ENCODE measurements at regions not wholly inside any gene's neighbourhood (a gene's known extent, or its start where the extent isn't known, plus 50 kb on each side); places are given as distances from the start of the nearest gene placed in this dataset.

GRCh38 chr22:47325249-47325648 is 562.8 kb downstream of the TBC1D22A start:
- H3K4me3 ChIP-seq (ENCODE audit: low read depth, low read length) = no peak overlapping the region
- TF ChIP-seq CTCF (IDR thresholded peaks at IDR 0.05; ENCODE audit: low read depth, low read length, missing control alignments) = no peak
- no peak for DNase-seq (ENCODE audit: low read depth)

GRCh38 chr22:47324435-47324990 is 562.1 kb downstream of the TBC1D22A start:
- no peak for TF ChIP-seq CTCF (IDR thresholded peaks at IDR 0.05; ENCODE audit: low read depth, low read length, missing control alignments)
- no peak for DNase-seq (ENCODE audit: low read depth)
- no peak overlapping the region for H3K4me3 ChIP-seq (ENCODE audit: low read depth, low read length)

DNA sequence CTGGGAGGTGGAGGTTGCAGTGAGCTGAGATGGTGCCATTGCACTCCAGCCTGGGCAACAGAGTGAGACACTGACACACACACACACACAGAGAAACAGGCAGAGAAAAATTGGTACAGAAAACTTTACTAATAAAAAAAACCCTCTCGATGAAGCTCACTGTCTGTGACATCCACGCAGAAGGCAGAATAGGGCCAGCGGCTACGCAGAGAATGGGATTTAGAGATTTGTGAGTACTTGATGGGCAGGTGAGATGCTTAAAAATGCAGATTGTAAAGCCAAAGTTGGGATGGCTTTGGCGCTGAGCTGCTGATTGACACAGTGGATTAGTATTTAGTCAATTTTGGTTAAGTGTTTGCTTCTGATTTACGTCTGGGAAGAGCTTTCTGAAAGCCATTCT is 561.1 kb downstream of the TBC1D22A start:
- no peak for TF ChIP-seq CTCF (IDR thresholded peaks at IDR 0.05; ENCODE audit: low read depth, low read length, missing control alignments)
- no peak for DNase-seq (ENCODE audit: low read depth)
- H3K4me3 ChIP-seq (ENCODE audit: low read depth, low read length) = no peak overlapping the region

- H3K4me3 ChIP-seq (ENCODE audit: low read depth, low read length) = no peak overlapping the region
- TF ChIP-seq CTCF (IDR thresholded peaks at IDR 0.05; ENCODE audit: low read depth, low read length, missing control alignments) = no peak
- no peak for DNase-seq (ENCODE audit: low read depth)
Measured at GRCh38 chr22:47322854-47323253, 560.4 kb downstream of the TBC1D22A start.

DNA sequence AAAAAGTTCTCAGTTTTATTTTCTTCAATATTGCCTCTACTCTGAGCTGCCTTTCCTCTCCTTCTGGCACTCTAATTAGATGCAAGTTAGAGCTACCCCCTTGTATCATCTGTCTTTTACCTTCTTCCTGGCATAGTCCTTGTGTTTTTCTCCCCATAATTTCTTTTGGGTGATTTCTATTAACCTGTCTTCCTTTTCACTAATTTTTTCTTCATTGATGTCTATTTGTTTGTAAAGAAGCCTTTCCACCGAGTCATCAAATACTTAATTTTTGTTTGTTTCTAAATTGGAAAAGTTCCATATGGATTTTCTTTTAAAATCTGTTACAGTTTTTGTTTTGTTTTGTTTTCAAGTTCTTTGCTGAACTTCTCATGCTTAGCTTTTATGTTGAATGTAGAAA is 558.1 kb downstream of the TBC1D22A start:
- DNase-seq (ENCODE audit: low read depth) = no peak
- no peak overlapping the region for H3K4me3 ChIP-seq (ENCODE audit: low read depth, low read length)
- no peak for TF ChIP-seq CTCF (IDR thresholded peaks at IDR 0.05; ENCODE audit: low read depth, low read length, missing control alignments)

DNA sequence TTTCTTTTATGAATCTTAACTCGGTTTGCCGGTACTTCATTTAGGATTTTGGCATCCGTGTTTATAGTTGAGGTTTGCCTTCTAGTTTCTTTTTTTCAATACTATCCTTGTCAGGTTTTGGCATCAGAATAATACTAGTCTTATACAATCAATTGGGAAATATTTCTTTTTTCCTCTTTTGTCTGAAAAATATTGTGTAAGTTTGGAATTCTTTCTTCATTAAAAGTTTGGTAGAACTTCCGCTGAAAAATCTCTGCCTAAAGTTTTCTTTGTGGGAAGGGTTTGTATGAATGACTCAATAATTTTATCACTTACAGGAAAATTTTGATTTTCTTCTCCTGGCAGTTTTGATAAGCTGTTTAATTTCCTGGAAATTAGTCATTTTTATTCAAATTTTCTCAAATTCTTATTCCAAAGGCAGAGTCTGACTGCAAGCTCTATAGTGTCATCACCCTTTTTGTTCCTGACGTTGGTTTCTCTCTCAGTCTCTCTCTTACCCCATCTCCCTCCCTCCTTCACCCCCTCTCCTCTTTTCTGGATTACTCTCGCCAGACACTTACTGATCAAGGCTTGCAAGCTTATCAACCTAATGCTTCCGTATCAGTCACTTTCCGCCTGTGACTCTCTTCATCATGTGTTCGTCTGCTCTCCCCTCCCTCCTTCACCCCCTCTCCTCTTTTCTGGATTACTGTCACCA is 555.7 kb downstream of the TBC1D22A start:
- no peak for TF ChIP-seq CTCF (IDR thresholded peaks at IDR 0.05; ENCODE audit: low read depth, low read length, missing control alignments)
- H3K4me3 ChIP-seq (ENCODE audit: low read depth, low read length) = no peak overlapping the region
- no peak for DNase-seq (ENCODE audit: low read depth)

- DNase-seq (ENCODE audit: low read depth) = no peak
- TF ChIP-seq CTCF (IDR thresholded peaks at IDR 0.05; ENCODE audit: low read depth, low read length, missing control alignments) = no peak
- no peak overlapping the region for H3K4me3 ChIP-seq (ENCODE audit: low read depth, low read length)
Measured at GRCh38 chr22:47315862-47316419, 553.5 kb downstream of the TBC1D22A start.
